ENCODE measurements at regions not wholly inside any gene's neighbourhood (a gene's known extent, or its start where the extent isn't known, plus 50 kb on each side); places are given as distances from the start of the nearest gene placed in this dataset.

DNA sequence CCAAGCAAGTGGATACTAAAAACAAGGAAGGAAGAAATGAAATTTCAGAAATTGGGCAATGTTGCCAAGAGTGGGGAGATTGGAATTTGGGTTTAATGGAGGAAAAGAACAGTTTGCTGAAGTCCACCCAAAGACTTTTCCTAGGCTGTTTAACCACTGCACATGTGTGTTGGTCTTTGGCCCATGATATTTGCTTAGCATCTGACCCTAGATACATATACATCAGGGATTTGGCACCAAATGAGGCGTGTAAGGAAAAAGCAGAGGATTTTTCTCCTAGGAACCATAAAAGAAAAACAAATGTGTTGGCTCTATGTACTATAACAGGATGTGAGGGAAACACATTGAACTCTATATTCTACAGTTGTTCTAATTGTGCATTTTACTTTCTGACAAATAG lies 80.7 kb upstream of the CD28 start:
- TF ChIP-seq FOXM1 (IDR thresholded peaks at IDR 0.05; ENCODE audit: borderline replicate concordance) (no peak), SUZ12 (IDR thresholded peaks at IDR 0.05) (no peak), SP1 (IDR thresholded peaks at IDR 0.05) (no peak), FOXK2 (IDR thresholded peaks at IDR 0.05) (no peak), BHLHE40 (IDR thresholded peaks at IDR 0.05; ENCODE audit: borderline replicate concordance) (no peak), FOXA1 (IDR thresholded peaks at IDR 0.05) (no peak)
